Stimulated activated CD8-positive, alpha-beta memory T cell treated with anti-CD3 and anti-CD28 coated beads, Interleukin-7, amount 100 ng/mL, for 24 hours (primary cell): ENCODE measurements at regions not wholly inside any gene's neighbourhood (a gene's known extent, or its start where the extent isn't known, plus 50 kb on each side); places are given as distances from the start of the nearest gene placed in this dataset.
"Not testable (repeated sequence)": the region's sequence is repeated elsewhere in the genome, so short reads cannot be mapped to it uniquely, and the experiment has no call there.

Experiments
- DNase-seq: peaks from one replicate; pipeline ENCODE4 v3.0.0-alpha.2; 2020; ENCODE audit warnings: low read depth

DNA sequence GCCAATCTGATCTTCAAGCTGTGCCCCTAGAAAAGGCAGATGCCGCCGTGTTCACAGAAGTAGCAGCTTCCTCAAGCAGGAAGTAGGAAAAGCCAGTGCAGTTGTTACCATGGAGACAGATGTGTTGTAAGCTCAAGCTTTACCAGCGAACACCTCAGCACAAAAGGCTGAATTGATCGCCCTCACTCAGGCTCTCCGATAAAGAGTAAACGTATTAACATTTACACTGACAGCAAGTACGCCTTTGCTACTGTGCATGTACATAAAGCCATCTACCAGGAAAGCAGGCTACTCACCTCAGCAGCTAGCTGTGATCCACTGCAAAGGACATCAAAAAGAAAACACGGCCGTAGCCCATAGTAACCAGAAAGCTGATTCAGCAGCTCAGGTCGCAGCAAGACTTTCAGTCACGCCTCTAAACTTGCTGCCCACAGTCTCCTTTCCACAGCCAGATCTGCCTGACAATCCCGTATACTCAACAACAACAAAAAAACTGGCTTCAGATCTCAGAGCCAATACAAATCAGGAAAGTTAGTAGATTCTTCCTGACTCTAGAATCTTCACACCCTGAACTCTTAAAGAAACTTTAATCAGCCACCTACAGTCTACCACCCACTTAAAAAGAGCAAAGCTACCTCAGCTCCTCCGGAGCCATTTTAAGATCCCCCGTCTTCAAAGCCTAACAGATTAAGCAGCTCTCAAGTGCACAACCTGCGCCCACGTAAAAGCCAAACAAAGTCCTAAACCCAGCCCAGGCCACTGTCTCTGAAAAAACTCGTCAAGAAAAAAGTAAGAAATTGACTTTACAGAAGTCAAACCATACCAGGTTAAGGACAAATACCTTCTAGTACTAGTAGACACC, 160.0 kb downstream of the DEFB131A start:
- not testable (repeated sequence) for DNase-seq

GRCh38 chr4:9604893-9605190, 160.6 kb downstream of the DEFB131A start:
- DNase-seq, result not testable (repeated sequence)

GRCh38 chr4:9608300-9608699, 164.1 kb downstream of the DEFB131A start:
- no peak for DNase-seq

- not testable (repeated sequence) for DNase-seq
Observed at GRCh38 chr4:9610321-9610720, 166.1 kb downstream of the DEFB131A start.

DNA sequence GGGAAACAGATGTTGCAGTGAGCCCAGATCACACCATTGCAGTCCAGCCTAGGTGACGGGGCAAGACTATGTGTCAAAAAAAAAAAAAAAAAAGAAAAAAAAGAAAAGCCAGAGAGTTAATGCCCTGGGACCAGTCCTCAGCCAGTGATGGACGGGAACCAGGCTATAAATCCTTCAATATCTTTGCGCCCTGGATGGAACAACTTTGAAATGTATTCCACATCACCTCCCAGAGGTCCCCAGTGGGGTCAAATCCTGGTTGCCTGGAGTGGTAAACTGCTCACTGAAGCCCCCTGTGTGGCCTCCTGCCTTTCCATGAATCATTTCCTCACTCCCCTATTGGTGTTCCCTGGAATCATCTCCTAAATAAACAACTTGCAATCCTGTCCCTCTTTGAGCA, 166.9 kb downstream of the DEFB131A start:
- DNase-seq, result no peak

DNA sequence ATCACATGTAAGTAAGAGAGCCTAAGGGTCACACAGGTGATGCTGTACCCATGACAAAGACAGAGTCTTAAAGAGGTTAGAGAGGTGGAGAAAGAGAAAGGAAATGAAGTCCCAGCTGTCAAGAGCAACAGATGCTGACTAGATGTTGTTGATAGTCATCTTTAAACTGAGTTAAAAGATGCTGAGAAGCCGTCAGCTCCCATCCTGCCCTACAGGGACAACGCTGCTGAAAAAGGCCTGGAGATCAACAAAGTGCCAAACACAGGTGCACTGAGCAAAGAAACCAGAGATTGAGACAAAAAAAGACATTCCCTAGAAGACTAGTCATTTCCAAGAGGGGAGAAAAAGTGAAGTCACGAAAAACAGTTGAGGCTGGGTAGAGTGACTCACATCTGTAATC, 145.0 kb upstream of the DRD5 start:
- not testable (repeated sequence) for DNase-seq

DNA sequence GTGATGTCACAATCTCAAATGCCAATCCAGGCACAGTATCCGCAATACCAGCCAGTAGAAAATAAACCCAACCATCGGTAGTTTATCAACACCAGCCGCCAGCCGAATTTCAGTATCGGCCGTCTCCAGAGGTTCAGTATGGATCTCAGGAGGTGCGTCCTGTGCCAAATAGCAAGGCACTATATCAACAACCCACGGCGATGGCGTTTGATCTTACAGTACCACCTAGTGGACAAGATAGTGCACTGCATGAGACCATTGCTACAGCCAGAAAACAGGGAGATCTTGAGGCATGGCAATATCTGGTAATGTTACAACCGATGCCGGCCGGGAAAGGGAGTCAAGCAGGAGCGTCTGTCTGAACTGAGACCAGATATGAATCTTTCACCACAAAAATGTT, 121.8 kb upstream of the DRD5 start:
- DNase-seq, result not testable (repeated sequence)

DNA sequence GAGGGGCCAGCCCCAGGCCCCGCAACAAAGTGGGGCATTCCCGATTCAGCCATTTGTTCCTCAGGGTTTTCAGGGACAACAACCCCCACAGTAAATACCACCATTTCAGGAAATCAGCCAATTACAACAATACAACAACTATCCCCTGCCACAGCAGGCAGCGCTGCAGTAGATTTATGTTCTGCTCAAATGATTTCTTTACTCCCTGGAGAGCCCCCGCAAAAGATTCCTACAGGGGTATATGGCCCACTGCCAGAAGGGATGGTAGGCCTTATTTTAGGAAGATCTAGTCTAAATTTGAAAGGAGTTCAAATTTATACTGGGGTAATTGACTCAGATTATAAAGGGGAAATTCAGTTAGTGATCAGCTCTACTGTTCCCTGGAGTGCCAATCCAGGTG, 120.5 kb upstream of the DRD5 start:
- DNase-seq, result not testable (repeated sequence)

- not testable (repeated sequence) for DNase-seq
Observed at GRCh38 chr4:9670725-9671124, 110.7 kb upstream of the DRD5 start.

- not testable (repeated sequence) for DNase-seq
Observed at GRCh38 chr4:9677357-9677756, 104.1 kb upstream of the DRD5 start.

GRCh38 chr4:9679704-9680478, 101.5 kb upstream of the DRD5 start:
- DNase-seq, result no peak

DNA sequence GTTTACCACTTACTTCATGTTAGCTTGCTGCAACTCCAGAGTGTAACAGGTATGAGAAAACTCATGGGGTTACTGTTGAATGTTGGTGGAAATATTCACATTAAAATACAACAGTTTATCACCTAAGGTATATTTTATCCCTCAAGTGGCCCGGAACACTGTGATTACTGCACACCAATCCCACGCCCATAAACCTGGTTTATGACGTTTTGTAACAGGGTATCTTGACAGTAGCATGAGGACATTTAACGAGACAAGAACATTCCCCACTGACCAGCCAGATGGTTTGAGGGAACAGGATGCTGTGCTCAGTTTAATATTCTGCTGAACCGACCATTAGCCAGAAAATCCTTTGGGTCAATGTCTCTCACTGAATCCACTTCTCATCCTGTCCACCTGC, 98.3 kb upstream of the DRD5 start:
- not testable (repeated sequence) for DNase-seq

- DNase-seq, result not testable (repeated sequence)
Observed at GRCh38 chr4:9685016-9685415, 96.4 kb upstream of the DRD5 start.

DNA sequence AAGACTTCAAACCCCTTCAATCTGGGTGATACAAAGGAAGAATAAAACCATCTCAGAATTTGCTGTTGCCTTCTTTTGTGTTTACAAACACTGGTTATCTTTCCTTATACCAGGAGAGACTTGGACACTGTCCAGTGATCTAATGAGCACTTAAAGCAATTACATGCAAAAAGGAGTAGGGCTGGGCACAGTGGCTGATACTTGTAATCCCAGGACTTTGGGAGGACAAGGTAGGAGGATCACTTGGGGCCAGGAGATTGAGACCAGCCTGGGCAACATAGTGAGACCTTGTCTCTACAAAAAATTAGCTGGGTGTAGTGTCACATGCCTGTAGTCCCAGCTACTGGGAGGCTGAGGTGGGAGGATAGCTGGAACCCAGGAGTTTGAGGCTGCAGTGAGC, 95.7 kb upstream of the DRD5 start:
- no peak for DNase-seq

DNA sequence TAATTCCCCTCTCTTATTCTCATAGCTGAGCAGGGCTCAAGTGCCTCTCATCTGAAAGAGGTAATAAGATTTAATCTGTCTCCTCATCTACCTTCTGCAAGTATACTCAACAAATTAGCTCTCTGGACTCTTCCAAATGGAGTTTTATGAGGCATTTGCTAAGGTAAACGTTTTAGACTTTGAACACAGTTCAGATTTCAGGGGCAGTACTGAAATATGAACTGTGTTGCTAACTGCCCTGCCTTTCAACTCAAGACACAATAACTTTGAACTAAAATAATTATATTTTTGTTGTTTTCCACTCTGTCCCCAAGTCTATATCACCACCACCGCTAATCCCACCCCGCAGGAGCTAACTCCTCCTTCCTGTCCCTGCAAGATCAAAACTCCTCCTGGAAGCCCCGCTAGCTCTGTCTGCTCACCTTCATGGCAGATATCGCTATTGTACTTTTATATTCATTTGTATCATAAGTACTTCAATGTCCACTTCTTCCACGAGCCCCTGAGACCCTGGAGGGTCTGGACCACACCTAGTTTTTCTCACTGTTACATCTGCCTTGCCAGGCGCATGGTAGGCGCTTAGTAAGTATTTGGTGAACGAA, 90.7 kb upstream of the DRD5 start:
- not testable (repeated sequence) for DNase-seq

DNA sequence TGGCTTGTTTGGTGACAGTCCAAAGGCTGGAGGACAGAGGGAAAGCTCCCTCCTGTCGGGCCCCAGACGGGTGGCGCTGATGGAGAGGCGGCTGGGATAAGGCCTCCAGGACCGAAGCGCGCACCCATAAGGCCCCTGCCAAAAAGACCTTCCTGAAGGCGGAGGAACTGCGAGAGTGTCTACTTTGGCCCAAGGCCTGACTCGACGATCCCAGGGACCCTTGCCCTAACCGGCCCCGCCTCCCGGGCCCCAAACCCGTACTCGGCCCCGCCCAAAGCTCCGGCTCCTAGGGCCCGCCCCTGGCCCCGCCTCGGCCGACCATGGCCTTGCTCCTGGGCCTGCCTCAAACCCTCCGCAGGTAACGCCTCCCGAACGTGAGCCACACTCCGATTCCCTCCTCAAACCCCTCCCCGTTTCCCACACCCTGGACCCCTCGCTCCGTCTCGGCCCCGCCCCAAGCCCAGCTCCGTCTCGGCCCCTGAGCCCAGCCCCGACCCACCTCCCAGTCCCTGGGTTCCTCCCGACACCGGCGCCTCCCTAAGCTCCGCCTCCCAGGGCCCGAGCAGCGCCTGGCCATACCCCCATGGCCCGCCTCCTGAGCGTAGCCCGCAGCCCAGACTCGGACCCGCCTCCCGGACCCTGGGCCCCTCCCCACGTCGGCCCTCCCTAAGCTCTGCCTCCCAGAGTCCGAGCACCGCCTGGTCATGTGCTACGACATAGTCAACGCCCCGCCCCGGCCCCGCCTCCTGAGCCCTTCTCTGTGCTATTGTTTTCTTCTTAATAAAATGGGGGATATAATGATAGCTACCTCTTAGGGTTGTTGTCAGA, 90.0 kb upstream of the DRD5 start:
- peak; percentile 78 for DNase-seq

DNA sequence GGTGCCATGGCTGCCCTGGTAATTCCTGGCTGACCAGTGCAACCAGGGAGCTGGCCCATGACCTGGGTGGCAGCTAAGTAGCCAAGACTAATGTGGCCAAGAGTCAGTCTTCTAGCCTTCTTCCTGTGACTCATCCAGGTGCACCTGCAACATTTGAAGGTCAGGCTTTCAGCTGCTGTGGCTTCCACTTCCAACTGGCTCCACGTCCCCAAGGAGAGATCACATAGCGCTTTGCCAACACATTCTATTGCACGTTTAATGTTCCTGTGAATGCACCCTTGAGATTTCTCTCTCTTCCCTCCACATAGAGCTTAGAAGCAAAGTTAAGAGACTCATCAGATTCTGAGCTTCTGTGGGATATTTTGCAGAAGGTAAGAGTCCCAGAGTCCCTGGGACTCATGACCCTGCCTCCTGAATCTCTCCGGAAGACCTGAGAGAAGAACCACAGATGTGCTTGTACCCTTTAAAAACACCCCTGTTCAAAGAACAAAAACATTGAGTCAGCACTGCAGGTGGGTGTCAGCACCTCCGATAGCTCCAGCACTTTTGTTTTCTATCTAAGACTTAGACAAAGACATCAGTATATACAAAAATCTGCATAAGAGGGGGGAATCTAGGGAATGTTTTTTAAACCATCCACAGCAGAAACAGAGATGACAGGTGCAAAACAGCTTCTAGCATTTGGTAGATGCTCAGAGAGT, 88.5 kb upstream of the DRD5 start:
- not testable (repeated sequence) for DNase-seq

DNA sequence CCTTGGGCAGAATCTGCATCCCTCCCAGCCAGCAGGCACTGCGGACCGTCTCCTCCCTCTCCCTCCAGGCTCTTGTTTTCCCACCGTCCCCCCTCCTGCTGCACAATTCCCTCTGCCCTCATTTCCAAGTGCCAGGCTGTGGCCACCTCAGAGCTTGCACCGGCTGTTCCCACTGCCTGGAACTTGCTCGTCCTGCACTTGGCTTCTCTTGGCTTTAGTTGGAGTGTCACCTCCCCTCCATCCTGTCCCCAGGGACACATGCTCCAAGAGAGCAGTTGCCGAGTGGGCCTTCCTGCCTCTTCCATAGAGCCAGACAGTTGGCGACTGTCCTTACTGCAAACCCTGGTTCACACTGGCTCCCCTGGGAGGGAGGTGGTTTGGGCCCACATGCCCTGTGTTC, 87.0 kb upstream of the DRD5 start:
- not testable (repeated sequence) for DNase-seq

- DNase-seq, result not testable (repeated sequence)
Observed at GRCh38 chr4:9695994-9696393, 85.4 kb upstream of the DRD5 start.

DNA sequence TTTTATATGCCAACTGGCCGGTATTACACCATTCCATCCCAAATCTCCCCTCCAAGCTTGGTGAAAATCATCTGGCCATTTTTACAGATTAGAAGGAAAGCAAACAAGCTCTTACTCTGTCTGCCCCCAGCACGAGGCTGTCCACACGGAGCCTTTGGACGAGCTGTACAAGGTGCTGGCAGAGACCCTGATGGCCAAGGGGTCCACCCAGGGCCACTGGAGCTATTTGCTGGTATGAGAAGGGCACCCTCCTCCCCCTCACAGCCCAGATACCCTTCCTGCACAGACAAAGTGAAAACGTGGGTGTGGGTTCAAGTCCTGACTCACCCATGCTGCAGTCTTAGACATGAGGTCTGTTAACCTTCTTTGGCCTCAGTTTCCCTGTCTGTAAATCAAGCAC, 84.9 kb upstream of the DRD5 start:
- DNase-seq, result not testable (repeated sequence)

- DNase-seq, result not testable (repeated sequence)
Observed at GRCh38 chr4:9702019-9702418, 79.4 kb upstream of the DRD5 start.
